Adipocyte (in vitro differentiated cells): ENCODE measurements at regions not wholly inside any gene's neighbourhood (a gene's known extent, or its start where the extent isn't known, plus 50 kb on each side); places are given as distances from the start of the nearest gene placed in this dataset.
A peak's percentile ranks its signal among the peaks of the same experiment; 100 is the strongest.
"Not testable (repeated sequence)": the region's sequence is repeated elsewhere in the genome, so short reads cannot be mapped to it uniquely, and the experiment has no call there.

Source experiments
- DNase-seq: peaks from one replicate; pipeline ENCODE4 v3.0.0-alpha.2; 2015; ENCODE audit warnings: low read depth
- H3K27me3 ChIP-seq: replicated peaks from 2 replicates; pipeline ENCODE4 v1.7.0; 2013; ENCODE audit warnings: mild to moderate bottlenecking, low read length, moderate library complexity; ENCODE audit not compliant: control insufficient read depth, insufficient read depth
- H3K36me3 ChIP-seq: 2 replicates; pipeline ENCODE4 v1.7.0; 2013; ENCODE audit warnings: low read length, mild to moderate bottlenecking, moderate library complexity; ENCODE audit not compliant: control insufficient read depth, insufficient read depth, severe bottlenecking
- H3K4me1 ChIP-seq: 2 replicates; pipeline ENCODE4 v1.7.0; 2013; ENCODE audit warnings: mild to moderate bottlenecking, low read length, moderate library complexity; ENCODE audit not compliant: control insufficient read depth, insufficient read depth
- H3K4me3 ChIP-seq: 2 replicates; pipeline ENCODE4 v1.7.0; 2013; ENCODE audit warnings: mild to moderate bottlenecking, low read length, moderate library complexity
- H3K9ac ChIP-seq: 2 replicates; pipeline ENCODE4 v1.7.0; 2013; ENCODE audit warnings: mild to moderate bottlenecking, low read length, moderate library complexity
- H3K9me3 ChIP-seq: 2 replicates; pipeline ENCODE4 v1.7.0; 2013; ENCODE audit warnings: mild to moderate bottlenecking, low read length, moderate library complexity; ENCODE audit not compliant: control insufficient read depth

DNA sequence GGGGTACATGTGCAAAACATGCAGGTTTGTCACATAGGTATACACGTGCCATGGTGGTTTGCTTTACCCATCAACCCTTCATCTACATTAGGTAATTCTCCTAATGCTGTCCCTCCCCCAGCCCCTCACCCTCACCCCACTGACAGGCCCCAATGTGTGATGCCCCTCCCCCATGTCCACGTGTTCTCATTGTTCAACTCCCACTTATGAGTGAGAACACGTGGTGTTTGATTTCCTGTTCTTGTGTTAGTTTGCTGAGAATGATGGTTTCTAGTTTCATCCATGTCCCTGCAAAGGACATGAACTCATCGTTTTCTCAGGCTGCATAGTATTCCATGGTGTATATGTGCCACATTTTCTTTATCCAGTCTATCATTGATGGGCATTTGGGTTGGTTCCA, 232.9 kb upstream of the RASGRP1 start:
- H3K9me3 ChIP-seq, H3K4me1 ChIP-seq, H3K4me3 ChIP-seq, H3K27me3 ChIP-seq, H3K36me3 ChIP-seq, DNase-seq, H3K9ac ChIP-seq: not testable (repeated sequence)

GRCh38 chr15:38799202-38799601, 234.6 kb upstream of the RASGRP1 start:
- not testable (repeated sequence) for H3K36me3 ChIP-seq, DNase-seq, H3K9ac ChIP-seq

DNA sequence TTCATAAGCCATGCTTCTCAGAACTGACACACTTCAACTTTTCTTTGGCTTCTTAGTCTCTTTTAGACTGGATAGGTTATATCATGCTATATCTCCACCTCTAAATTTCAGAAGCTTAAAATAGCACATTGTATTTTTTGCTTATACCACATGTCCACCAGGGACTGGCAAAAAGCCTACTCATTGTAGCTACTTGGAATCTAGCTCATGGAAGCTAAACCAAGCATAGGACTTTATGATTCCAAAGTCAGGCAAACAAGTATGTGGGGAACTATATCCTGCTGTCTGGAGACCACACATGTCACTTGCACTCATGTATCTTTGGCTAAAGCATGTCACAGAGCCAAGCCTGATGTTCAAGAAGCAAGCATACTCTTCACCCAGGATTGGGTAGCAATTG, 245.0 kb upstream of the RASGRP1 start:
- Histone ChIP-seq H3K27me3 (no peaks in the 10 kb centered on the region), H3K9ac (no peak overlapping the region), H3K4me1 (no peaks in the 10 kb centered on the region), H3K9me3 (no peaks in the 10 kb centered on the region), H3K4me3 (no peak overlapping the region), H3K36me3 (no peaks in the 10 kb centered on the region)
- DNase-seq: no peak

More at GRCh38 chr15:38799202-38799601, 234.6 kb upstream of the RASGRP1 start:
- H3K4me1 ChIP-seq, H3K27me3 ChIP-seq, H3K4me3 ChIP-seq, H3K9me3 ChIP-seq: not testable (repeated sequence)

DNA sequence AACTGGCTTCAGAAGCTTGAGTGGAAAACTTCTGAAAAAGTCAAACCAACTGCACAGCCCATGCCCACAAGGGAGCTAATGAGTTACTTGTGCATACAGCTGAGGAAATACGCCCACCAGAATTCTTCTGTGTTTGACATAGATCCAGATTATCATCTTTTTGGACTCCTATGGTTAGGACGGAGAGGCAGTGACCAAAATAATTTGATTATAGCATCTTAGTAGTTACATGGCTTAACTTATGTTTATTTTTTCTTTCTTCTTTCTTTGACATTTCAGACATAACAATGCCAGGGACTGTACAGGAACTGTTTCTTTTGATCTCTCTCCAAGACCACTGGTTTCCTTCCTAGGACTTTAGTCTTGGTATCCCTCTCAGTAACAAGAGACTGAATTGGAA, 246.1 kb upstream of the RASGRP1 start:
- Histone ChIP-seq H3K4me3 (no peak overlapping the region), H3K36me3 (no peaks in the 10 kb centered on the region), H3K9me3 (no peaks in the 10 kb centered on the region), H3K9ac (no peak overlapping the region), H3K27me3 (no peaks in the 10 kb centered on the region), H3K4me1 (no peaks in the 10 kb centered on the region)
- peak; percentile 25 for DNase-seq

GRCh38 chr15:38814254-38814653, 249.6 kb upstream of the RASGRP1 start:
- not testable (repeated sequence) for H3K4me3 ChIP-seq, H3K9ac ChIP-seq, DNase-seq, H3K27me3 ChIP-seq, H3K4me1 ChIP-seq, H3K9me3 ChIP-seq, H3K36me3 ChIP-seq

GRCh38 chr15:38814891-38815290, 250.3 kb upstream of the RASGRP1 start:
- Histone ChIP-seq H3K27me3 (no peaks in the 10 kb centered on the region), H3K36me3 (no peaks in the 10 kb centered on the region), H3K9me3 (no peaks in the 10 kb centered on the region), H3K4me3 (no peak overlapping the region), H3K9ac (no peak overlapping the region), H3K4me1 (peaks cover 3% of the 10 kb centered on the region)
- no peak for DNase-seq

GRCh38 chr15:38817427-38818156, 253.0 kb upstream of the RASGRP1 start:
- no peaks in the 10 kb centered on the region for H3K27me3 ChIP-seq
- peak overlapping the region; percentile 9 for H3K9ac ChIP-seq
- peaks cover 3% of the 10 kb centered on the region for H3K4me1 ChIP-seq
- no peaks in the 10 kb centered on the region for H3K36me3 ChIP-seq
- peak; percentile 78 for DNase-seq
- H3K4me3 ChIP-seq: no peak overlapping the region
- no peaks in the 10 kb centered on the region for H3K9me3 ChIP-seq

GRCh38 chr15:38818157-38818790, 253.7 kb upstream of the RASGRP1 start:
- H3K36me3 ChIP-seq: no peaks in the 10 kb centered on the region
- H3K4me1 ChIP-seq: peaks cover 3% of the 10 kb centered on the region
- H3K9ac ChIP-seq: peak overlapping the region; percentile 9
- H3K4me3 ChIP-seq: no peak overlapping the region
- no peak for DNase-seq
- H3K9me3 ChIP-seq: no peaks in the 10 kb centered on the region
- no peaks in the 10 kb centered on the region for H3K27me3 ChIP-seq

- no peaks in the 10 kb centered on the region for H3K36me3 ChIP-seq
- no peak for DNase-seq
Observed at GRCh38 chr15:38819387-38819950, 254.9 kb upstream of the RASGRP1 start.

DNA sequence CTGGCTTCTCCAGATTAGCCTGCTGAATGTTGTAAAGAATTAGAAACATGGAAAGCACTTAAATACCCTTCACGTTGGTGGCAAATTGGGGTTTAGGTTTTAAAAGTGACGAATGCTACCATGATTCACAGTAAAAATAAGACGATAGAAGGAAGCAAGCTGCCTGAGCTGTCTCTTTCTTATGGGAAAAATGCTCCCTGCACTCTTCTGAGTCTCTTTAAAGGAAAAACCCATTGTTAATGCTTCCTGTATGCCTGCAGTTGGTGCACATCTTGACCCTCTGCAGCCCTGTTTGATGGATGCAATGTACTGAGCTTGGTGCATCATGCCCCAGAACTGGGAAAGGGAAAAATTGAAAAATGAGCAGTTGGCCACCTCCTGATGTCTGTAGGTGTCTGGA, 258.6 kb upstream of the RASGRP1 start:
- no peak for DNase-seq
- Histone ChIP-seq H3K36me3 (no peaks in the 10 kb centered on the region), H3K27me3 (no peaks in the 10 kb centered on the region), H3K9ac (no peak overlapping the region), H3K4me1 (peaks cover 5% of the 10 kb centered on the region), H3K9me3 (no peaks in the 10 kb centered on the region), H3K4me3 (no peak overlapping the region)

More at GRCh38 chr15:38819387-38819950, 254.9 kb upstream of the RASGRP1 start:
- Histone ChIP-seq H3K27me3 (no peaks in the 10 kb centered on the region), H3K4me1 (peaks cover 3% of the 10 kb centered on the region), H3K9ac (no peak overlapping the region), H3K9me3 (no peaks in the 10 kb centered on the region), H3K4me3 (no peak overlapping the region)

DNA sequence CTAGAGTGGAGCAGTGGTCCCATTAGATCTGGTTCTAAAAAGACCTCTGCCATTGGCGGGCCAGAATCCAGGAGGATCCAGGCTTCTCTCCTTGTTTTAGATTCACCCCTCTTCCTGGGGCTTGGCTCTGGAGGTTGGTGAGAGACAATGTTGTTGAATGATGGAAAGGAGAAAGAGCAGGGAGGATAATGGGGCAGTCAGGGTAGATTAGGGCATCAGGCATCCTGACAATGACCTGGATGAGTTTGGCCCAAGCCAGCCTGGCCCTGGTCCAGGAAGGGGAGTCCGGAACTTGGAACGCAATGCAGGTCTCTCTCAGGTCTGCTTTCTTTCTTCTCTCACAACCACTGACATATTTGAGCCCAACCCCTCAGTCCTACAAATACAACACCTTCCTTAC, 260.1 kb upstream of the RASGRP1 start:
- Histone ChIP-seq H3K27me3 (no peaks in the 10 kb centered on the region), H3K4me3 (no peak overlapping the region), H3K9me3 (no peaks in the 10 kb centered on the region), H3K9ac (no peak overlapping the region), H3K36me3 (no peaks in the 10 kb centered on the region), H3K4me1 (peaks cover 5% of the 10 kb centered on the region)
- DNase-seq: no peak
